Liver (tissue), 8 donors: ENCODE measurements at regions not wholly inside any gene's neighbourhood (a gene's known extent, or its start where the extent isn't known, plus 50 kb on each side); places are given as distances from the start of the nearest gene placed in this dataset.

Experiments used
- DNase-seq: peaks from one replicate; pipeline ENCODE4 v3.0.0-alpha.2; 2017; ENCODE audit warnings: low spot score
- H3K27ac ChIP-seq, 2 donors: one replicate each; pipeline ENCODE4 v1.7.0; 2013; ENCODE audit warnings: inconsistent platforms in 2 of 2, low read length in 2 of 2, control low read depth in 1 of 2, low read depth in 1 of 2, mild to moderate bottlenecking in 1 of 2
- H3K27me3 ChIP-seq, 4 donors: one replicate each; pipeline versions ENCODE4 v1.6.1 to v1.7.0; 2013; ENCODE audit warnings: low read length in 3 of 4, inconsistent platforms in 1 of 4, mild to moderate bottlenecking in 1 of 4, moderate library complexity in 1 of 4; ENCODE audit not compliant: control insufficient read depth in 4 of 4, insufficient read depth in 4 of 4
- H3K36me3 ChIP-seq, 4 donors: one replicate each; pipeline versions ENCODE4 v1.6.1 to v1.7.0; 2013; ENCODE audit warnings: low read length in 3 of 4, mild to moderate bottlenecking in 3 of 4, low read depth in 1 of 4, moderate library complexity in 1 of 4; ENCODE audit not compliant: control insufficient read depth in 4 of 4, insufficient read depth in 3 of 4
- H3K4me1 ChIP-seq, 4 donors: one replicate each; pipeline versions ENCODE4 v1.6.1 to v1.7.0; 2013; ENCODE audit warnings: low read length in 3 of 4, mild to moderate bottlenecking in 3 of 4, moderate library complexity in 1 of 4; ENCODE audit not compliant: control insufficient read depth in 4 of 4, insufficient read depth in 4 of 4
- H3K4me3 ChIP-seq, 3 donors: one replicate each; pipeline versions ENCODE4 v1.6.1 to v1.7.0; 2013; ENCODE audit warnings: low read length in 3 of 3, control low read depth in 1 of 3, low read depth in 1 of 3, mild to moderate bottlenecking in 1 of 3
- H3K9ac ChIP-seq, 2 donors: one replicate each; pipeline ENCODE4 v1.7.0; 2013; ENCODE audit warnings: low read length in 2 of 2, mild to moderate bottlenecking in 2 of 2, moderate library complexity in 2 of 2, control low read depth in 1 of 2, low read depth in 1 of 2
- H3K9me3 ChIP-seq, 4 donors: one replicate each; pipeline versions ENCODE4 v1.6.1 to v1.7.0; 2013; ENCODE audit warnings: low read length in 3 of 4; ENCODE audit not compliant: control insufficient read depth in 4 of 4
- EGR1 ChIP-seq, 2 donors: IDR thresholded peaks; 2 replicates each; pipeline ENCODE4 v1.6.1; 2016 to 2018; ENCODE audit warnings: antibody characterized with exemption in 2 of 2, low read depth in 2 of 2
- FOXA1 ChIP-seq: IDR thresholded peaks from 2 replicates; pipeline ENCODE4 v1.6.1; 2016; ENCODE audit warnings: antibody characterized with exemption
- GABPA ChIP-seq, 2 donors: IDR thresholded peaks in 1 of 2; conservative IDR thresholded peaks in 1 of 2; 2 replicates each; pipeline ENCODE4 v1.6.1; 2016; ENCODE audit warnings: antibody characterized with exemption in 2 of 2, mild to moderate bottlenecking in 1 of 2, moderate library complexity in 1 of 2
- HNF4A ChIP-seq, 2 donors: conservative IDR thresholded peaks; 2 replicates each; pipeline ENCODE4 v1.6.1; 2016; ENCODE audit warnings: antibody characterized with exemption in 2 of 2, mild to moderate bottlenecking in 2 of 2
- JUND ChIP-seq, 2 donors: IDR thresholded peaks; 2 replicates each; pipeline ENCODE4 v1.6.1; 2016; ENCODE audit warnings: antibody characterized with exemption in 2 of 2
- NR2F2 ChIP-seq: IDR thresholded peaks from 2 replicates; pipeline ENCODE4 v1.6.1; 2016; ENCODE audit warnings: antibody characterized with exemption
- RAD21 ChIP-seq, 2 donors: IDR thresholded peaks; 2 replicates each; pipeline ENCODE4 v1.6.1; 2016; ENCODE audit warnings: antibody characterized with exemption in 2 of 2, mild to moderate bottlenecking in 2 of 2
- RXRA ChIP-seq, 2 donors: IDR thresholded peaks; 2 replicates each; pipeline ENCODE4 v1.6.1; 2017 to 2018; ENCODE audit warnings: antibody characterized with exemption in 2 of 2, mild to moderate bottlenecking in 1 of 2
- SP1 ChIP-seq: IDR thresholded peaks from 2 replicates; pipeline ENCODE4 v1.6.1; 2018; ENCODE audit warnings: antibody characterized with exemption, mild to moderate bottlenecking
- TAF1 ChIP-seq: conservative IDR thresholded peaks from 2 replicates; pipeline ENCODE4 v1.6.1; 2016; ENCODE audit warnings: antibody characterized with exemption, mild to moderate bottlenecking
- YY1 ChIP-seq: IDR thresholded peaks from 2 replicates; pipeline ENCODE4 v1.6.1; 2016; ENCODE audit warnings: antibody characterized with exemption, mild to moderate bottlenecking
- WGBS: extraction: QIAGEN DNeasy Blood & Tissue Kit; methylation state at CpG from one replicate; pipeline ENCODE4 v1.1.7; 2013; 5-methylcytosine and 5-hydroxymethylcytosine counted together
- TF ChIP-seq, protein P1 (sequence below): IDR thresholded peaks from 2 replicates; pipeline ENCODE4 v1.6.1; 2016; ENCODE audit warnings: antibody characterized with exemption
- TF ChIP-seq, protein P2 (sequence below): fragments of 150-350 bp; IDR thresholded peaks from 2 replicates; pipeline ENCODE4 v1.5.1; 2017; ENCODE audit warnings: improper control_type of control experiment, low read depth, low read length; ENCODE audit not compliant: missing input control
- TF ChIP-seq, protein P3 (sequence below): IDR thresholded peaks from 2 replicates; pipeline ENCODE4 v1.6.1; 2016; ENCODE audit warnings: antibody characterized with exemption
- TF ChIP-seq, protein P4 (sequence below): IDR thresholded peaks from 2 replicates; pipeline ENCODE4 v1.6.1; 2016; ENCODE audit warnings: antibody characterized with exemption, mild to moderate bottlenecking
- TF ChIP-seq, protein P5 (sequence below): IDR thresholded peaks from 2 replicates; pipeline ENCODE4 v1.6.1; 2016; ENCODE audit warnings: antibody characterized with exemption
- donor health status: healthy.
- donor health status: healthy.
- donor health status: healthy.
- donor health status: healthy.
- donor health status: healthy.

DNA sequence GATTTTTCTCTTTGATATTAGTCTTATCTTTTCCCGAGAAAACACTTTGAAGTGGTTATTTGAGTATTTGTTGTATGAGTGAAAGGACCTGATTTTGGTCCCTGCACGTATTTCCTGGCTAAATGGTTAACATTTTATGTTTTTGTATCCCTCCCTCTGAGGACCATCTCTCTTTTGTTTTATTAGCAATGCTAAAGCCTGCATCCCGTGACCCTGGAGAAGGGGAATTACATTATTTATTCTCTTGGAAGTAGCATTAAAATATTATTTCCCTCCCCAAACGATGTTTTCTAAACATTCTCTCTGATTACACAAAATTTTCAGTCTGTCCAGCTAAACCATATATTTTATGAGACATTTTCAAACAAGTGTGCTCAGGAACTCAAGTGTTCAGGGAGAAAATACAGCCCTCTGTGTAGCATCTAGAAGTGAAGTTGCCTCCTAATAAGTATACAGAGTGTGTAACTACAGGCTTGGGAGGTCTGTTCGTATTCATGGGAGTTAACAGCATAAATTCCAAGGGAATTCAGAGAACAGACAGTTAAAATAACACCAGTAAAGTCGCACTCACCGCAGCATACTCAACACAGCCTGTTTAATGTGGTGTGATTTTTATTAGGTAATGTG lies 163.8 kb upstream of the NPVF start:
- H3K27me3 ChIP-seq: no peaks in the 10 kb centered on the region
- WGBS: 78% methylated on average over 7 of the region's 7 CpGs
- no peak overlapping the region for H3K27ac ChIP-seq

More for the DNA sequence above, 163.8 kb upstream of the NPVF start:
- no peak overlapping the region for H3K4me3 ChIP-seq
- no peak overlapping the region for H3K9ac ChIP-seq
- TF ChIP-seq FOXA1 (no peak), JUND (IDR thresholded peaks at IDR 0.05) (no peak), NR2F2 (no peak), RAD21 (IDR thresholded peaks at IDR 0.05) (no peak), EGR1 (IDR thresholded peaks at IDR 0.05; ENCODE audit: low read depth in 2 of 2) (no peak), TAF1 (no peak), YY1 (no peak), GABPA (IDR thresholded peaks at IDR 0.05 in 1 of 2, conservative IDR thresholded peaks at IDR 0.05 in 1 of 2) (no peak), SP1 (no peak), HNF4A (conservative IDR thresholded peaks at IDR 0.05) (no peak), RXRA (IDR thresholded peaks at IDR 0.05) (no peak)
- TF ChIP-seq, protein P1, sequence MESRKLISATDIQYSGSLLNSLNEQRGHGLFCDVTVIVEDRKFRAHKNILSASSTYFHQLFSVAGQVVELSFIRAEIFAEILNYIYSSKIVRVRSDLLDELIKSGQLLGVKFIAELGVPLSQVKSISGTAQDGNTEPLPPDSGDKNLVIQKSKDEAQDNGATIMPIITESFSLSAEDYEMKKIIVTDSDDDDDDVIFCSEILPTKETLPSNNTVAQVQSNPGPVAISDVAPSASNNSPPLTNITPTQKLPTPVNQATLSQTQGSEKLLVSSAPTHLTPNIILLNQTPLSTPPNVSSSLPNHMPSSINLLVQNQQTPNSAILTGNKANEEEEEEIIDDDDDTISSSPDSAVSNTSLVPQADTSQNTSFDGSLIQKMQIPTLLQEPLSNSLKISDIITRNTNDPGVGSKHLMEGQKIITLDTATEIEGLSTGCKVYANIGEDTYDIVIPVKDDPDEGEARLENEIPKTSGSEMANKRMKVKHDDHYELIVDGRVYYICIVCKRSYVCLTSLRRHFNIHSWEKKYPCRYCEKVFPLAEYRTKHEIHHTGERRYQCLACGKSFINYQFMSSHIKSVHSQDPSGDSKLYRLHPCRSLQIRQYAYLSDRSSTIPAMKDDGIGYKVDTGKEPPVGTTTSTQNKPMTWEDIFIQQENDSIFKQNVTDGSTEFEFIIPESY: no peak
- TF ChIP-seq, protein P2, sequence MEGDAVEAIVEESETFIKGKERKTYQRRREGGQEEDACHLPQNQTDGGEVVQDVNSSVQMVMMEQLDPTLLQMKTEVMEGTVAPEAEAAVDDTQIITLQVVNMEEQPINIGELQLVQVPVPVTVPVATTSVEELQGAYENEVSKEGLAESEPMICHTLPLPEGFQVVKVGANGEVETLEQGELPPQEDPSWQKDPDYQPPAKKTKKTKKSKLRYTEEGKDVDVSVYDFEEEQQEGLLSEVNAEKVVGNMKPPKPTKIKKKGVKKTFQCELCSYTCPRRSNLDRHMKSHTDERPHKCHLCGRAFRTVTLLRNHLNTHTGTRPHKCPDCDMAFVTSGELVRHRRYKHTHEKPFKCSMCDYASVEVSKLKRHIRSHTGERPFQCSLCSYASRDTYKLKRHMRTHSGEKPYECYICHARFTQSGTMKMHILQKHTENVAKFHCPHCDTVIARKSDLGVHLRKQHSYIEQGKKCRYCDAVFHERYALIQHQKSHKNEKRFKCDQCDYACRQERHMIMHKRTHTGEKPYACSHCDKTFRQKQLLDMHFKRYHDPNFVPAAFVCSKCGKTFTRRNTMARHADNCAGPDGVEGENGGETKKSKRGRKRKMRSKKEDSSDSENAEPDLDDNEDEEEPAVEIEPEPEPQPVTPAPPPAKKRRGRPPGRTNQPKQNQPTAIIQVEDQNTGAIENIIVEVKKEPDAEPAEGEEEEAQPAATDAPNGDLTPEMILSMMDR: no peak
- TF ChIP-seq, protein P3, sequence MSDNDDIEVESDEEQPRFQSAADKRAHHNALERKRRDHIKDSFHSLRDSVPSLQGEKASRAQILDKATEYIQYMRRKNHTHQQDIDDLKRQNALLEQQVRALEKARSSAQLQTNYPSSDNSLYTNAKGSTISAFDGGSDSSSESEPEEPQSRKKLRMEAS: no peak
- TF ChIP-seq, protein P4, sequence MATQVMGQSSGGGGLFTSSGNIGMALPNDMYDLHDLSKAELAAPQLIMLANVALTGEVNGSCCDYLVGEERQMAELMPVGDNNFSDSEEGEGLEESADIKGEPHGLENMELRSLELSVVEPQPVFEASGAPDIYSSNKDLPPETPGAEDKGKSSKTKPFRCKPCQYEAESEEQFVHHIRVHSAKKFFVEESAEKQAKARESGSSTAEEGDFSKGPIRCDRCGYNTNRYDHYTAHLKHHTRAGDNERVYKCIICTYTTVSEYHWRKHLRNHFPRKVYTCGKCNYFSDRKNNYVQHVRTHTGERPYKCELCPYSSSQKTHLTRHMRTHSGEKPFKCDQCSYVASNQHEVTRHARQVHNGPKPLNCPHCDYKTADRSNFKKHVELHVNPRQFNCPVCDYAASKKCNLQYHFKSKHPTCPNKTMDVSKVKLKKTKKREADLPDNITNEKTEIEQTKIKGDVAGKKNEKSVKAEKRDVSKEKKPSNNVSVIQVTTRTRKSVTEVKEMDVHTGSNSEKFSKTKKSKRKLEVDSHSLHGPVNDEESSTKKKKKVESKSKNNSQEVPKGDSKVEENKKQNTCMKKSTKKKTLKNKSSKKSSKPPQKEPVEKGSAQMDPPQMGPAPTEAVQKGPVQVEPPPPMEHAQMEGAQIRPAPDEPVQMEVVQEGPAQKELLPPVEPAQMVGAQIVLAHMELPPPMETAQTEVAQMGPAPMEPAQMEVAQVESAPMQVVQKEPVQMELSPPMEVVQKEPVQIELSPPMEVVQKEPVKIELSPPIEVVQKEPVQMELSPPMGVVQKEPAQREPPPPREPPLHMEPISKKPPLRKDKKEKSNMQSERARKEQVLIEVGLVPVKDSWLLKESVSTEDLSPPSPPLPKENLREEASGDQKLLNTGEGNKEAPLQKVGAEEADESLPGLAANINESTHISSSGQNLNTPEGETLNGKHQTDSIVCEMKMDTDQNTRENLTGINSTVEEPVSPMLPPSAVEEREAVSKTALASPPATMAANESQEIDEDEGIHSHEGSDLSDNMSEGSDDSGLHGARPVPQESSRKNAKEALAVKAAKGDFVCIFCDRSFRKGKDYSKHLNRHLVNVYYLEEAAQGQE: no peak
- TF ChIP-seq, protein P5, sequence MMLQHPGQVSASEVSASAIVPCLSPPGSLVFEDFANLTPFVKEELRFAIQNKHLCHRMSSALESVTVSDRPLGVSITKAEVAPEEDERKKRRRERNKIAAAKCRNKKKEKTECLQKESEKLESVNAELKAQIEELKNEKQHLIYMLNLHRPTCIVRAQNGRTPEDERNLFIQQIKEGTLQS: no peak
- no peaks in the 10 kb centered on the region for H3K36me3 ChIP-seq
- no peak for DNase-seq
- H3K9me3 ChIP-seq: no peaks in the 10 kb centered on the region
- H3K4me1 ChIP-seq: no peaks in the 10 kb centered on the region
